CD4-positive, CD25-positive, alpha-beta regulatory T cell (primary cell): ENCODE measurements at regions not wholly inside any gene's neighbourhood (a gene's known extent, or its start where the extent isn't known, plus 50 kb on each side); places are given as distances from the start of the nearest gene placed in this dataset.

Experiments
- ATAC-seq, 2 donors: fragments of 150-1000 bp; cut with Tn5 transposase; one replicate each; pipeline ENCODE4 v1.10.0; 2021; ENCODE audit warnings: low read depth in 2 of 2, moderate number of reproducible peaks in 2 of 2, moderate library complexity in 1 of 2
- DNase-seq, 3 donors: peaks; one replicate each; pipeline versions ENCODE4 v3.0.0 to v3.0.0-alpha.2; 2012 to 2022; ENCODE audit warnings: mixed read lengths in 1 of 3
- H3K27ac ChIP-seq: one replicate; pipeline ENCODE4 v1.7.0; 2013; ENCODE audit warnings: mild to moderate bottlenecking, low read length; ENCODE audit not compliant: insufficient read depth, poor library complexity, severe bottlenecking
- H3K27me3 ChIP-seq: one replicate; pipeline ENCODE4 v1.7.0; 2013; ENCODE audit warnings: low read length; ENCODE audit not compliant: control insufficient read depth, insufficient read depth
- H3K36me3 ChIP-seq: one replicate; pipeline ENCODE4 v1.7.0; 2013; ENCODE audit warnings: mild to moderate bottlenecking, low read length, moderate library complexity; ENCODE audit not compliant: control insufficient read depth, insufficient read depth
- H3K4me1 ChIP-seq: 2 replicates; pipeline ENCODE4 v1.7.0; 2013; ENCODE audit warnings: mild to moderate bottlenecking, low read length; ENCODE audit not compliant: insufficient read depth, control insufficient read depth, poor library complexity, severe bottlenecking
- H3K4me3 ChIP-seq: one replicate; pipeline ENCODE4 v1.7.0; 2013; ENCODE audit warnings: low read depth, mild to moderate bottlenecking, low read length, moderate library complexity
- H3K9me3 ChIP-seq, 2 experiments: 1 replicate in 1 of 2; 2 replicates in 1 of 2; pipeline ENCODE4 v1.7.0; 2013; ENCODE audit warnings: low read length in 2 of 2, mild to moderate bottlenecking in 1 of 2, moderate library complexity in 1 of 2; ENCODE audit not compliant: control insufficient read depth in 2 of 2
- H3K27ac Mint-ChIP-seq, 3 donors: one replicate each; pipeline ENCODE4 v1.8.0; 2020 to 2022; ENCODE audit warnings: mild to moderate bottlenecking in 3 of 3, mixed read lengths in 3 of 3, moderate library complexity in 2 of 3
- H3K27me3 Mint-ChIP-seq: one replicate; pipeline ENCODE4 v1.8.0; 2022; ENCODE audit warnings: mild to moderate bottlenecking, mixed read lengths
- H3K36me3 Mint-ChIP-seq: one replicate; pipeline ENCODE4 v1.8.0; 2020; ENCODE audit warnings: mixed read lengths
- H3K4me1 Mint-ChIP-seq, 4 donors: one replicate each; pipeline ENCODE4 v1.8.0; 2020 to 2022; ENCODE audit warnings: mixed read lengths in 4 of 4, mild to moderate bottlenecking in 1 of 4
- H3K4me3 Mint-ChIP-seq, 4 donors: one replicate each; pipeline ENCODE4 v1.8.0; 2020 to 2022; ENCODE audit warnings: mild to moderate bottlenecking in 4 of 4, mixed read lengths in 4 of 4, moderate library complexity in 3 of 4
- H3K9me3 Mint-ChIP-seq, 7 donors: one replicate each; pipeline ENCODE4 v1.8.0; 2020 to 2022; ENCODE audit warnings: mixed read lengths in 7 of 7, mild to moderate bottlenecking in 3 of 7, moderate library complexity in 2 of 7

DNA sequence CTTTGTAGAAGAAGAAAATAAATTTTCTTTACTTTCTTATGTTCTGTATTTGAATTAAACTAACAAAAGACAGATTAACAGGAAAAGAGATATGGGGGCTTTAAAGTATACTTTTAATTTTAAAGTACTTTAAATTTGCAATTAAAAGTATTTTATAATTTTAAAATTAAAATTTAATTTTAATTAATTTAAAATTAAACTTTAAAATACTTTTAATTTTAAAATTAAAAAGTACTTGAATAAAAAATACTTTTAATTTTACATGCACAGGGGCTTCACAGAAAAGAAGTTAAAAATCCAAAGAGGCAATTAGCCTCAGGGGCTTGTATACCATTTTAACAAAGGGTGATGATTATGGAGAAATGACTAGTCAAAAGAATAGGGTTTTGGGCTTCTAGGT, 420.5 kb upstream of the TGFBR2 start:
- Histone ChIP-seq H3K4me1 (no peaks in the 10 kb centered on the region), H3K36me3 (no peaks in the 10 kb centered on the region), H3K4me3 (no peak overlapping the region), H3K27ac (no peak overlapping the region), H3K9me3 (no peaks in the 10 kb centered on the region), H3K27me3 (no peaks in the 10 kb centered on the region)
- peaks cover 17% of the 10 kb centered on the region for H3K27me3 Mint-ChIP-seq
- ATAC-seq (no peak), DNase-seq (no peak)
- H3K9me3 Mint-ChIP-seq = peaks cover 0 to 2% (median 0%) of the 10 kb centered on the region in 7 donors
- no peak overlapping the region for H3K4me3 Mint-ChIP-seq
- no peaks in the 10 kb centered on the region for H3K4me1 Mint-ChIP-seq
- H3K36me3 Mint-ChIP-seq = no peaks in the 10 kb centered on the region
- H3K27ac Mint-ChIP-seq = no peak overlapping the region

DNA sequence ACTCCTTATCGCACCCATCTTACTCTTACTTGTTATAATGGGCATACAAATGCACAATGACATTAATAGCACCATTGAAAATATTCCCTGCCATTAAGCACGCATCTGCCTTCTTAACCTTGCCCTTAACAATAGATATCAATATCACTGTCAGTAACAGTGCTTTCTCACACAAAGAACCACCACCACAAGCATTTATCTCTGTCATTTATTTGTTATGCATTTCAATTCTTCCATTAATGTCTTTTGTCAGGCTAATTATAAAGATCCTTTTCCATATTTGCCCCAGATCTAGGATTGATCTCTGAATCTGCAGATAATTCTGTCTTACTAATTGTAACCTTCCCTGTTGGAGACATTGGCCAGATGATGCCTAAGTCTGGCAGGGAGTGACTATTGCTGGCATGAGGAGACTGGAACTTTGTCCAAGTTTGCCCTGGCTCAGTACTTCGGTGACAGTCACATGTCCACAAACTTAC, 419.6 kb upstream of the TGFBR2 start:
- H3K9me3 Mint-ChIP-seq = peaks cover 0 to 2% (median 0%) of the 10 kb centered on the region in 7 donors
- no peak overlapping the region for H3K4me3 Mint-ChIP-seq
- Histone ChIP-seq H3K9me3 (no peaks in the 10 kb centered on the region), H3K4me1 (no peaks in the 10 kb centered on the region), H3K27me3 (no peaks in the 10 kb centered on the region), H3K27ac (no peak overlapping the region), H3K4me3 (no peak overlapping the region), H3K36me3 (no peaks in the 10 kb centered on the region)
- H3K27ac Mint-ChIP-seq = no peak overlapping the region
- H3K27me3 Mint-ChIP-seq = peaks cover 17% of the 10 kb centered on the region
- DNase-seq = no peak
- H3K4me1 Mint-ChIP-seq = no peaks in the 10 kb centered on the region
- ATAC-seq = no peak
- no peaks in the 10 kb centered on the region for H3K36me3 Mint-ChIP-seq

DNA sequence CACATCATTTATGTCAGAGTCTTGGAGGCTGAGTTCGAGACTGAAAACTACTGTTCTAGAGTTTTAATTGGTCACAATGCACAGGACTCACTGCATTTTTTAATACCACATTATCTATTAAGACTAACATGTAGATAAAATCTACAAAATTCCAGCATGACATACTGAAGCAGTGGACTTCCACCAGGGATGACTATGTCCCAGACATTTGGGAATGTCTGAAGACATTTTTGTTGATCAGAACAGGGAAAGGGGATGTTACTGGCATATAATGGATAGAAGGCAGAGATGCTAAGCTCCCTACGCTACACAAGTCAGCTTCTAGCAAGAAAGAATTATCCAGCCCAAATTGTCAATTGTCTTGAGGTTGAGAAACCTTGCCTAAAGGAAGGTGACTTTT, 419.0 kb upstream of the TGFBR2 start:
- ATAC-seq = no peak
- no peak overlapping the region for H3K27ac Mint-ChIP-seq

DNA sequence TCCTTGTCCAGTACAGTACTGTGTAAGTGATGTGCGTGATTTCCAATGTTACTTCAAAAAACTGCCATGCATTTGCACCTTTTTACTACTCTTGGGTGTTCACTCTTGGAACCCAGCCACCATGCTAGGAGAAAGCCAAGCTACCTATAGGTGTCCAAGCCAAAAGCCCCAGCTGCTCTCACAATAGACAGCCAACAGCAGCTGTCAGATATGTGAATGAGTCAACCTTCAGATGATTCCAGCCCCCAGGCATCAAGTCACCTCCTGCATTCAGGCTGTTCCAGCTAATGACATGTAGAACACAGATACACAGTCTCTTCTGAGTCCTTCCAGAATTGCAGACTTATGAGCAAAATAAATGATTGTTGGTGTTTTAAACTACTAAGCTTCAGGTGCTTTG, 417.7 kb upstream of the TGFBR2 start:
- no peak for DNase-seq
- H3K27me3 ChIP-seq = no peaks in the 10 kb centered on the region
- peaks cover 0 to 1% (median 0%) of the 10 kb centered on the region in 7 donors for H3K9me3 Mint-ChIP-seq
- no peaks in the 10 kb centered on the region for H3K36me3 ChIP-seq
- ATAC-seq = no peak
- H3K36me3 Mint-ChIP-seq = no peaks in the 10 kb centered on the region
- no peaks in the 10 kb centered on the region for H3K4me1 Mint-ChIP-seq
- no peak overlapping the region for H3K4me3 Mint-ChIP-seq
- H3K27me3 Mint-ChIP-seq = peaks cover 17% of the 10 kb centered on the region
- H3K4me1 ChIP-seq = no peaks in the 10 kb centered on the region
- no peaks in the 10 kb centered on the region for H3K9me3 ChIP-seq
- no peak overlapping the region for H3K27ac Mint-ChIP-seq
- no peak overlapping the region for H3K4me3 ChIP-seq
- H3K27ac ChIP-seq = no peak overlapping the region

More for the DNA sequence above, 419.0 kb upstream of the TGFBR2 start:
- Histone ChIP-seq H3K4me3 (no peak overlapping the region), H3K4me1 (no peaks in the 10 kb centered on the region), H3K36me3 (no peaks in the 10 kb centered on the region), H3K9me3 (no peaks in the 10 kb centered on the region), H3K27me3 (no peaks in the 10 kb centered on the region), H3K27ac (no peak overlapping the region)
- Mint-ChIP-seq H3K4me1 (no peaks in the 10 kb centered on the region), H3K4me3 (no peak overlapping the region), H3K9me3 (peaks cover 0 to 2% (median 0%) of the 10 kb centered on the region in 7 donors), H3K27me3 (peaks cover 21% of the 10 kb centered on the region), H3K36me3 (no peaks in the 10 kb centered on the region)
- no peak for DNase-seq

DNA sequence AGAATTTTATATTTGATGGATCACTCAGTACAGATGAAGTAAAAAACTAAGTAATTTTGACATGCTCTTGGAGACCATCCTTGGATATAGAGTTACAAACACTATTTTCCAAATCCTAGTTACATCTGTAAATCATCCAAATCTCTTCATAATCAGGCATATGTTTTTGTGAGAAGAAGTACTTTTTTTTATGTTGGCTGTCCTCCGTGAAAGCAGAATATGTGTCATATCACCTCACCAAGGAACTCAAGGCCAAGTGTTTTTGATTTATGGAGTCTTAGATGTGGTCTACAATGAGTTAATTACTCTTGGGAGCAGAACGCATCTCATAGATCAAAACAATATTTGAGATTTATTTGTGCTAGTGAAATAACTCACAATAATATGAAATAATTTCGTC, 416.5 kb upstream of the TGFBR2 start:
- no peaks in the 10 kb centered on the region for H3K4me1 ChIP-seq
- no peaks in the 10 kb centered on the region for H3K9me3 ChIP-seq
- peaks cover 8% of the 10 kb centered on the region for H3K27me3 Mint-ChIP-seq
- H3K36me3 Mint-ChIP-seq = no peaks in the 10 kb centered on the region
- DNase-seq (no peak), ATAC-seq (no peak)
- H3K27me3 ChIP-seq = peaks cover under 1% of the 10 kb centered on the region
- H3K4me3 Mint-ChIP-seq = no peak overlapping the region
- peaks cover 0 to 1% (median 0%) of the 10 kb centered on the region in 7 donors for H3K9me3 Mint-ChIP-seq
- no peak overlapping the region for H3K4me3 ChIP-seq
- H3K36me3 ChIP-seq = no peaks in the 10 kb centered on the region
- H3K4me1 Mint-ChIP-seq = no peaks in the 10 kb centered on the region
- H3K27ac ChIP-seq = no peak overlapping the region
- no peak overlapping the region for H3K27ac Mint-ChIP-seq

DNA sequence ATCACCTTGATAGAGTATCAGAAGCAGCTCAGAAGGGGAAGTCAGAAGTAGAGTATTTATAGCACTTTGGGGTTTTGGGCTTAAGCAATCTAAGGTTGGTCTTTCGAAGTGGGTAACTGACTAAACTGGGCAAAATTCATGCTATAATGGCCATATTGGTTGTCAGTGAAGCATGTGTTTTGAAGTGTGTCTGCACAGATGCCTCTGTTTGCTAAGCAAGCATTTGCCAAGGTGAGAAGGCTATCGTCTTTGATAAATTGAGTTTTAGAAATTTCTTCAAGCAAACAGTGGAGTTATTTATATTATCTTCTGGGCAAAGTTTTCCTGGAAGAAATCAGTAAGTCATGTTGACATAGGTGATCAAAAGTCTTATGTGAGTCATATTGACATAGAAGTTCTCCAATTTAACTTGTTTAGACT, 412.8 kb upstream of the TGFBR2 start:
- Histone ChIP-seq H3K27ac (no peak overlapping the region), H3K27me3 (peaks cover 3% of the 10 kb centered on the region), H3K9me3 (no peaks in the 10 kb centered on the region), H3K4me1 (no peaks in the 10 kb centered on the region), H3K4me3 (no peak overlapping the region), H3K36me3 (no peaks in the 10 kb centered on the region)
- ATAC-seq (no peak), DNase-seq (no peak)
- Mint-ChIP-seq H3K9me3 (no peaks in the 10 kb centered on the region), H3K27ac (no peak overlapping the region), H3K4me3 (no peak overlapping the region), H3K4me1 (no peaks in the 10 kb centered on the region), H3K27me3 (peaks cover 4% of the 10 kb centered on the region), H3K36me3 (no peaks in the 10 kb centered on the region)

DNA sequence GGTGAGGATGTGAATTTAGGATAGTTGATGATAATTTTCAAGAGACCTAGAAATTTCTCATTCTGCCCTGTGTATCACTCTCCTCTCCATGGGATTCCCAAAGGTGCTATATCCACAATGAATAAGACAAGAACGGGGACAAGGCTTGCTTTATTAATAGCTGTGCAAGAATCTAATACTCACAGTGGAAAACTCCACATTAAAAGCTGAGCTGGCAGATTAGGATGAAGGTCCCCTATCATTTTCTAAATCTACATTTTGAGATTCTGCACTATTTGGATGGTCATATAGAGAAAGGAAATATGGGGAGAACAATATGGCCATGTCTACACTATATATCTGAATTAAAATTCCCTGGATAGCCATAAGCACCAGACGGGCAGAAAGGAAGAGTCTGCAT, 411.0 kb upstream of the TGFBR2 start:
- H3K9me3 Mint-ChIP-seq = no peaks in the 10 kb centered on the region

DNA sequence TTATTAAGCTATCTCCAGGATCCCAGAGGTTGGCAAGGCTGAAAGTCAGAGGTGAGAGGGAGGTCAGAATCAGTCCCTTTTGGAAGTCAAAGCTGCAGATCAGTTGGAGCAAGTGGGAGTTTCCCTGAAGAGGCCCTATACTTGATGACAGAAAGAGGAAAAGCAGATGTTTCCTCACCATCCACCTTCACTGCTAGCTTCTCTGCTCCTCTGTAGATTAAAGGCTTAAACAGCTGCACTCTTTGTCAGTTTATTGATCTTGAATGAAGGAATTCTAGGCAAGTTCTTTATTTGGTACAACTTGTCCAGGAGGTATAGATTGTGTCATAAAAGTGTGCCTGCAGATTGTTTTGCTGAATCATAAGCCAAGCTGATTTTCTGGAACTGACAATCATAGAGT, 408.2 kb upstream of the TGFBR2 start:
- H3K4me3 Mint-ChIP-seq = no peak overlapping the region
- Histone ChIP-seq H3K27ac (no peak overlapping the region), H3K27me3 (peaks cover 4% of the 10 kb centered on the region), H3K4me3 (no peak overlapping the region), H3K4me1 (no peaks in the 10 kb centered on the region), H3K36me3 (no peaks in the 10 kb centered on the region), H3K9me3 (no peaks in the 10 kb centered on the region)
- H3K4me1 Mint-ChIP-seq = peaks cover 0 to 7% (median under 1%) of the 10 kb centered on the region in 4 donors
- no peaks in the 10 kb centered on the region for H3K27me3 Mint-ChIP-seq
- no peak for DNase-seq
- no peak overlapping the region for H3K27ac Mint-ChIP-seq
- no peak for ATAC-seq
- peaks cover 0 to 3% (median 0%) of the 10 kb centered on the region in 7 donors for H3K9me3 Mint-ChIP-seq
- H3K36me3 Mint-ChIP-seq = no peaks in the 10 kb centered on the region

More for the DNA sequence above, 411.0 kb upstream of the TGFBR2 start:
- peaks cover 0 to 7% (median 0%) of the 10 kb centered on the region in 4 donors for H3K4me1 Mint-ChIP-seq
- Histone ChIP-seq H3K9me3 (no peaks in the 10 kb centered on the region), H3K27ac (no peak overlapping the region), H3K4me3 (no peak overlapping the region), H3K36me3 (no peaks in the 10 kb centered on the region), H3K4me1 (no peaks in the 10 kb centered on the region), H3K27me3 (peaks cover 4% of the 10 kb centered on the region)
- ATAC-seq (no peak), DNase-seq (no peak)
- peaks cover 4% of the 10 kb centered on the region for H3K27me3 Mint-ChIP-seq
- no peak overlapping the region for H3K4me3 Mint-ChIP-seq
- H3K36me3 Mint-ChIP-seq = no peaks in the 10 kb centered on the region
- no peak overlapping the region for H3K27ac Mint-ChIP-seq
